Osteocyte (in vitro differentiated cells): ENCODE measurements at regions not wholly inside any gene's neighbourhood (a gene's known extent, or its start where the extent isn't known, plus 50 kb on each side); places are given as distances from the start of the nearest gene placed in this dataset.

ENCODE experiments used
- DNase-seq: peaks from one replicate; pipeline ENCODE4 v3.0.0; 2021; ENCODE audit warnings: mixed read lengths; ENCODE audit not compliant: unreplicated experiment; ENCODE audit errors: extremely low spot score
- H3K27ac Mint-ChIP-seq: one replicate; pipeline ENCODE4 v1.8.0; 2021; ENCODE audit warnings: mild to moderate bottlenecking, mixed read lengths; ENCODE audit not compliant: unreplicated experiment
- H3K27me3 Mint-ChIP-seq: one replicate; pipeline ENCODE4 v1.8.0; 2021; ENCODE audit warnings: mixed read lengths; ENCODE audit not compliant: unreplicated experiment
- H3K36me3 Mint-ChIP-seq: one replicate; pipeline ENCODE4 v1.8.0; 2021; ENCODE audit warnings: mixed read lengths; ENCODE audit not compliant: unreplicated experiment
- H3K4me1 Mint-ChIP-seq: one replicate; pipeline ENCODE4 v1.8.0; 2021; ENCODE audit warnings: mixed read lengths; ENCODE audit not compliant: unreplicated experiment
- H3K4me3 Mint-ChIP-seq: one replicate; pipeline ENCODE4 v1.8.0; 2021; ENCODE audit warnings: mild to moderate bottlenecking, moderate library complexity, mixed read lengths; ENCODE audit not compliant: unreplicated experiment
- H3K9me3 Mint-ChIP-seq: one replicate; pipeline ENCODE4 v1.8.0; 2021; ENCODE audit warnings: mixed read lengths; ENCODE audit not compliant: unreplicated experiment
- CTCF ChIP-seq: fragments of 200-600 bp; sonication (generic); IDR thresholded peaks from 2 replicates; pipeline ENCODE4 v1.5.0; 2021; ENCODE audit warnings: antibody characterized with exemption, mild to moderate bottlenecking, moderate library complexity

- DNase-seq, result no peak
- no peak for TF ChIP-seq CTCF
- H3K9me3 Mint-ChIP-seq, result no peaks in the 10 kb centered on the region
- H3K4me1 Mint-ChIP-seq, result no peaks in the 10 kb centered on the region
- no peak overlapping the region for H3K4me3 Mint-ChIP-seq
- H3K27ac Mint-ChIP-seq, result no peak overlapping the region
- no peaks in the 10 kb centered on the region for H3K36me3 Mint-ChIP-seq
- no peaks in the 10 kb centered on the region for H3K27me3 Mint-ChIP-seq
These were observed 690.4 kb upstream of the LRATD1 start for GRCh38 chr2:13942111-13942510.

- Mint-ChIP-seq H3K27ac (no peak overlapping the region), H3K36me3 (no peaks in the 10 kb centered on the region), H3K9me3 (peaks cover 5% of the 10 kb centered on the region), H3K27me3 (no peaks in the 10 kb centered on the region), H3K4me3 (no peak overlapping the region), H3K4me1 (no peaks in the 10 kb centered on the region)
- no peak for TF ChIP-seq CTCF
- no peak for DNase-seq
These were observed 681.8 kb upstream of the LRATD1 start for GRCh38 chr2:13950761-13951160.

GRCh38 chr2:13968811-13969210 lies 663.7 kb upstream of the LRATD1 start:
- Mint-ChIP-seq H3K4me1 (no peaks in the 10 kb centered on the region), H3K27ac (no peak overlapping the region), H3K36me3 (no peaks in the 10 kb centered on the region), H3K27me3 (no peaks in the 10 kb centered on the region), H3K4me3 (no peak overlapping the region), H3K9me3 (peaks cover 7% of the 10 kb centered on the region)
- TF ChIP-seq CTCF, result no peak
- DNase-seq, result no peak

- no peak for TF ChIP-seq CTCF
- Mint-ChIP-seq H3K4me3 (no peak overlapping the region), H3K36me3 (no peaks in the 10 kb centered on the region), H3K27ac (no peak overlapping the region), H3K4me1 (no peaks in the 10 kb centered on the region), H3K27me3 (no peaks in the 10 kb centered on the region), H3K9me3 (peaks cover 6% of the 10 kb centered on the region)
- DNase-seq, result no peak
These were observed 646.3 kb upstream of the LRATD1 start for GRCh38 chr2:13986119-13986720.

- Mint-ChIP-seq H3K9me3 (peaks cover 54% of the 10 kb centered on the region), H3K27me3 (no peaks in the 10 kb centered on the region), H3K36me3 (no peaks in the 10 kb centered on the region), H3K27ac (no peak overlapping the region), H3K4me3 (no peak overlapping the region), H3K4me1 (no peaks in the 10 kb centered on the region)
- no peak for DNase-seq
- no peak for TF ChIP-seq CTCF
These were observed 636.0 kb upstream of the LRATD1 start for GRCh38 chr2:13996527-13996926.
